Nephron progenitor cell (in vitro differentiated cells): ENCODE measurements at regions not wholly inside any gene's neighbourhood (a gene's known extent, or its start where the extent isn't known, plus 50 kb on each side); places are given as distances from the start of the nearest gene placed in this dataset.
"Not testable (repeated sequence)": the region's sequence is repeated elsewhere in the genome, so short reads cannot be mapped to it uniquely, and the experiment has no call there.

Experiments
- DNase-seq: peaks from one replicate; pipeline ENCODE4 v3.0.0; 2021
- H3K27ac Mint-ChIP-seq: 2 replicates; pipeline ENCODE4 v1.8.0; 2021; ENCODE audit warnings: mild to moderate bottlenecking, moderate library complexity, mixed read lengths
- H3K27me3 Mint-ChIP-seq: 2 replicates; pipeline ENCODE4 v1.8.0; 2021; ENCODE audit warnings: mild to moderate bottlenecking, low read depth, mixed read lengths; ENCODE audit not compliant: poor library complexity
- H3K36me3 Mint-ChIP-seq: 2 replicates; pipeline ENCODE4 v1.8.0; 2021; ENCODE audit warnings: low read depth, mixed read lengths
- H3K4me1 Mint-ChIP-seq: 2 replicates; pipeline ENCODE4 v1.8.0; 2021; ENCODE audit warnings: mixed read lengths
- H3K4me3 Mint-ChIP-seq: 2 replicates; pipeline ENCODE4 v1.8.0; 2021; ENCODE audit warnings: mild to moderate bottlenecking, moderate library complexity, mixed read lengths
- H3K9me3 Mint-ChIP-seq: 2 replicates; pipeline ENCODE4 v1.8.0; 2021; ENCODE audit warnings: mild to moderate bottlenecking, moderate library complexity, mixed read lengths
- CTCF ChIP-seq: fragments of 200-600 bp; sonication (generic); IDR thresholded peaks from 2 replicates; pipeline ENCODE4 v1.5.0; 2021; ENCODE audit warnings: antibody characterized with exemption

GRCh38 chr15:95041297-95041696 lies 809.9 kb downstream of the MCTP2 start:
- H3K27ac Mint-ChIP-seq, result no peak overlapping the region
- H3K36me3 Mint-ChIP-seq, result peaks cover 12% of the 10 kb centered on the region
- TF ChIP-seq CTCF, result no peak
- H3K27me3 Mint-ChIP-seq, result peaks cover 3% of the 10 kb centered on the region
- peaks cover 27% of the 10 kb centered on the region for H3K9me3 Mint-ChIP-seq
- no peaks in the 10 kb centered on the region for H3K4me1 Mint-ChIP-seq
- H3K4me3 Mint-ChIP-seq, result no peak overlapping the region
- no peak for DNase-seq

- peak overlapping the region; percentile 34 for H3K27ac Mint-ChIP-seq
- H3K9me3 Mint-ChIP-seq, result peaks cover 31% of the 10 kb centered on the region
- H3K4me1 Mint-ChIP-seq, DNase-seq, H3K4me3 Mint-ChIP-seq, H3K27me3 Mint-ChIP-seq: not testable (repeated sequence)
- H3K36me3 Mint-ChIP-seq, result peaks cover 26% of the 10 kb centered on the region
Observed at GRCh38 chr15:95043236-95043932, 812.0 kb downstream of the MCTP2 start.

- H3K27ac Mint-ChIP-seq, result no peak overlapping the region
- H3K9me3 Mint-ChIP-seq, result peaks cover 36% of the 10 kb centered on the region
- peaks cover 29% of the 10 kb centered on the region for H3K36me3 Mint-ChIP-seq
- H3K4me1 Mint-ChIP-seq, result no peaks in the 10 kb centered on the region
- TF ChIP-seq CTCF, result no peak
- DNase-seq, result no peak
- no peaks in the 10 kb centered on the region for H3K27me3 Mint-ChIP-seq
- H3K4me3 Mint-ChIP-seq, result no peak overlapping the region
Observed at GRCh38 chr15:95043933-95044313, 812.6 kb downstream of the MCTP2 start.

GRCh38 chr15:95044745-95045417 lies 813.5 kb downstream of the MCTP2 start:
- Mint-ChIP-seq H3K4me1 (no peaks in the 10 kb centered on the region), H3K27ac (no peak overlapping the region), H3K4me3 (no peak overlapping the region), H3K9me3 (peaks cover 40% of the 10 kb centered on the region), H3K27me3 (no peaks in the 10 kb centered on the region), H3K36me3 (peaks cover 27% of the 10 kb centered on the region)
- no peak for TF ChIP-seq CTCF
- DNase-seq, result no peak

- Mint-ChIP-seq H3K4me3 (no peak overlapping the region), H3K27ac (no peak overlapping the region)
Observed at GRCh38 chr15:95051861-95052260, 820.5 kb downstream of the MCTP2 start.

More at GRCh38 chr15:95051861-95052260, 820.5 kb downstream of the MCTP2 start:
- peaks cover 45% of the 10 kb centered on the region for H3K36me3 Mint-ChIP-seq
- DNase-seq, result no peak
- H3K27me3 Mint-ChIP-seq, result no peaks in the 10 kb centered on the region
- no peaks in the 10 kb centered on the region for H3K4me1 Mint-ChIP-seq
- TF ChIP-seq CTCF, result no peak
- H3K9me3 Mint-ChIP-seq, result peaks cover 85% of the 10 kb centered on the region
